HT-29 (cell line): ENCODE measurements at regions not wholly inside any gene's neighbourhood (a gene's known extent, or its start where the extent isn't known, plus 50 kb on each side); places are given as distances from the start of the nearest gene placed in this dataset.

Experiments
- DNase-seq: peaks from one replicate; pipeline ENCODE4 v3.0.0-alpha.2; 2015; ENCODE audit warnings: low spot score

DNA sequence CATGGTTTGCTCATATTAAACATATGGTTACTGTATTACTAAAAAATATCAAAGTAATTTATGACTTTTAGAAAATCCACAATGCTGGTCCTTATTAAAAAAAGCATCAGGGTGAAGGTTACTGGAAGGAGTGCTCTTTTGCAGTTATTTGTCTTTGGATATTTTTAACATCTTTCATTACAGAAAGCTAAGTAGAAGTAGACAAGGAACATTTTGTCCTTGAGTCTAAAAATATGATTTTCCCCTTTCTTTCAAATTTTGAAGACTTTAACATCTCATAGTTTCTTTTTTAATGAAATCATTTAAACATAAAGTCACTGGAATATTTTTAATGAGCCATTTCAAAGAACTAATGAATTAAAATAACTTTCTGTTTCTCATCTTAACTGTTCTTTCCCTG, 110.1 kb upstream of the TNS3 start:
- DNase-seq = no peak

DNA sequence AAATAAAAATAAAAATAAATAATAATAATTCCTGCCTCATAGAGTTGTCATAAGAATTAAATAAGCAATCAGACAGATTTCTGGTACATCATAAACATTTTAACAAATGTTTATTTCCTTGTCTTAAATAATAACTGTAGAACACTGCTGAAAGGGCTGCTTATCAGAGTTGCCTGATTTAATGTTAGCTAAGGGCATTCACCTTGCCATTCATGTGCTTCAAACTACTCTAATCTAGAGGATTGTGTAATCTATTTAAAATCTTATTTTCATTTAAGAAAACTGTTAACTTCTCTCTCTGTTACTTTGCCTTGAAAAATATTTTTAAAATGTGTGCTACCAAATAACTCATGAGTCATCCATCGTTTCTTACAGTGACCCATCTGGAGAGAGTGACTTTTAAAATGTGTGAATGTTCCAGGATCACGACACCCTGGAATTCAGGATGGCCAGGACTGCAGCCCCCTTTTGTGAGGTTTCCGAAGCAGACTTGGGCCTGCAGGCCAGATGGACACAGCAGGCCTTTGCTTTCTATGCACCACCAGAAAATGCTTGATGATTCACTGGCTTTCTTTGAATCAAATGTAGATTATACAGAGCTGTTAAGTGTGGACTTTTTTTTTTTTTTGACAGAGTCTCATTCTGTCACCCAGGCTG, 109.1 kb upstream of the TNS3 start:
- no peak for DNase-seq

DNA sequence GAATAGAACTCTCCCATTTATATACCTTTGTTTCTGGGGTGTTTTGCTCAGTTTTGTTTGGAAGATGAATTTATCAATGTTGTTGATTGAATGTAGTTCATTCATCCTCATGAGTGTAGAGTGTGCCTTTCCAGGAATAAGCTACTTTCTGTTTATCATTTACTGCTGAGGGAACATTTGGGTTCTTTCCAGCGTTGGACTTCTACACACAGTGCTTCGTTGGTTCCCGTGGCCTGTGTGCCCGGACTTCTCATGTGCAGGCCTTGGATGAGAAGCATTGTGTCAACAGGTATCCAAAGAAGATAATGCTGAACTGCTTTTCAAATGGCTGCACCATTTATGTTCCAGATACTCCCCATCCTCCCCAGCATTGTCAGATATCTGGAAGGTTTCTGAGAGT, 107.6 kb upstream of the TNS3 start:
- no peak for DNase-seq

DNA sequence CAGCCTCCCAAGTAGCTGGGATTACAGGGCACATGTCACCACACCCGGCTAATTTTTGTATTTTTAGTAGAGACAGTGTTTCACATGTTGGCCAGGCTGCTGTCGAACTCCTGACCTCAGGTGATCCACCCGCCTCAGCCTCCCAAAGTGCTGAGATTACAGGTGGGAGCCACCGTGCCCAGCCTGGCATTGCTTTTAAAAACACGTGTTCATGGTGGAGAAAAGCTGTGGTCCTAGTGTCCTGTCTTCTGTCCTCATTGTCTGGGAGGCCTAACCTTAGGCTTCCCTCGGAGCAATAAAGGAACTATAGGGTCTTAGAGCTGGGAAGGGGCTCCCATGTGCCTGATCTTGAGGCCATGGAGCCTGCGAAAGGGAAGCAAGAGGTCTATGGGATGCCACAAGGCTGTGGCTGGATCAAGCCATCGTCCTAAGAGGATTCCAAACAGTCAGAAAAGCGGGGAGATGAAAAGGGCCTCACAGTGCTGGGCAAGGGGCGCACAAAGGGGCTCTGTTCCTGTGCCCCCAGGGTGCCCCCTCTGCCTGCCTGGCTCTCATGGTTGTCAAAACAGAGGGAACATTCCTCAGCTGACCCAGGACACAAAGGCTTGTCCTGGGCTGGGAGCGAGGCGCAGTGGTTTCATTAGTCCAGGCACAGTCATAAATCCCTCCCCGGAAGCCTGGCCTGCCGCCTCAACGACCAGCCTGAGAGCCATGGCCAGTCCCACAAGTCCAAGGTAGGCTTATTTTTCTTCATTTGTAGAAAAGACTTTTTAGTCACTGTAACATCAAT, 106.6 kb upstream of the TNS3 start:
- no peak for DNase-seq

DNA sequence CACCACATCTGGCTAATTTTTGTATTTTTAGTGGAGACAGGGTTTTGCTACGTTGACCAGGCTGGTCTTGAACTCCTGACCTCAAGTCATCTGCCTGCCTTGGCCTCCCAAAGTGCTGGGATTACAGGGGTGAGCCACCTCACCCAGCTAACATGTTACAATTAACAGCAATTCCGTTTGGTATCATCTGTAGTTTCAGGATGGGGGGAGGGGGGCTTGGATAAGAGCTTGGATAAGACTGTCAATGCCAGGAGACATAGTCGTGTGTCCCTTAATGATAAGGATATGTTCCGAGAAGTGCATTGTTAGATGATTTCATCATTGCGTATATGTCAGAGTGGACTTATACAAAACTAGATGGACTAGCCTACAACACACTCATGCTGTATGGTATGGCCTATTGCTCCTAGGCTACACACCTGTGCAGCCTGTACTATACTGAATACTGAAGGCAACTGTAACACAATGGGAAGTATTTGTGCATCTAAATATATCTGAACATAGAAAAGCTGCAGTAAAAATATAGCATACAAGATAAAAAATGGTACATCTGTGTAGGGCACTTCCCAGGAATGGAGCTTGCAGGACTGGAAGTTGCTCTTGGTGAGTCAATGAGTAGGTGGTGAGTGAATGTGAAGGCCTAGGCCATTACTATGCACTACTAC, 103.9 kb upstream of the TNS3 start:
- DNase-seq = no peak

DNA sequence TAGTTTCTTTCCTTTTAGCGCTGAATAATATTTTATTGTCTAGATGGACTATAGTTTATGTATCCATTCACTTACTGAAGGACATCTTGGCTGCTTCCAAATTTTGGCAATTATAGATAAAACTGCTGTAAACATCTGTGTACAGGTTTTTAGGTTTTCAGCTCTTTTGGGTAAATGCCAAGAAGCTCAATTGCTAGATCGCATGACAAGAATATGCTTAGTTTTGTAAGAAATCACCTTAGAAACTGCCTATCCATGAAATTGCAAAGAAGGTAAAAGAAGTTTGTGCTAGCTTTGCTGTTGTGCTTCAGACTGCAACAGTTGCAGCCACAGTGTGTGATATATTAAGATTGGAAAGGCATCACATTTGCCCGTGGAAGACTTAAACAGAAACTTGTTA, 103.2 kb upstream of the TNS3 start:
- no peak for DNase-seq

DNA sequence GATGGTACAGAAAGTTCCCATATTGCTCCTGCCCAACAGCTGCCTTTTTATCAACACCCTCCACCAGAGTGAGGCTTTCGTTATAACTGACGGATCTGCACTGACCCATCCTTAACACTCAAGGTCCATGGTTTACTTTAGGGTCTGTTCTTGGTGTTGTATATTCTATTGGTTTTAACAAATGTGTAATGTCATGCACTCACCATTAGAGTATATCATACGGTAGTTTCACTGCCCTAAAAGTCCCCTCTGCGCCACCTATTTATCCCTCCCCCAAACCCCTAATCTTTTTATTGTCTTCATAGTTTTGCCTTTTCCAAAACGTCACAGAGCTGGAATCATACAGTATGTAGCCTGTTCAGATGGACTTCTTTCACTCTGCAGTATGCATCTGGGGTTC, 102.8 kb upstream of the TNS3 start:
- DNase-seq = no peak

DNA sequence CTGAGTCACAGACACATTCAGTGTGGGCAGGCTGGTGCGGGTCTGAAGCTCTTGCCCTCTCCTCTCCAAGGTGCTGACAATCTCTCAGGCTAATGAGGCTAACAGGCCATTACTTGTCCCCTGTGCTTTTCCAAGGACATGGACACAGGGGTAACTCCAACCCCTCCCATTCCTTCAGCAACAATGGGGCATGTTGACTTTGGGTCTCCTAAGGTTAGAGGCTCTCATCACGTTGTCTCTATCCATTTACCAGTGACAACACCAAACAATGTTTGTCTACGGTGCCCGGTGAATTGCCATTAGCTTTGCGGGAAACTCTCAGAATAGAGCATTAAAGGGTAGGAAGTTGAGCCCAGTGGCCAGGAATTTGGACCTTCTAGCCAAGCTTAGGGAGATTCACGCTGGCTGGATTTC, 101.6 kb upstream of the TNS3 start:
- no peak for DNase-seq

DNA sequence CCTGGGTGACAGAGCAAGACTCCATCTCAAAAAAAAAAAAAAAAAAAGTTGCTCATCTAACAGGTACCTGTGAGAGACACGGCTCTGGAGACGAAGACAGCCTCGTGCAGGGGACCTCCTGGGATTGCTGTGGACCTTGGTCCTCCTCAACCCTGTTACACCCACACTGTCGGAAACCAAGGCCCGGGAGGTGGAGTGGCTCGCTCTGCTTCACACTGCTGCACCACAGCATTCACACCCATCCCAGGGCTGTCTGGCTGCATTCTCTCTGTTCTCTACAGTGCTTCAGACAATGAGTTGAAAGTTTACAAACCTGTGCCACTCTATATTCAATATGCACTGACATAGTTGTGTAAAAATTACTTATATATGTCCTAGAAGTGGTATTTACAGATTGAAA, 101.0 kb upstream of the TNS3 start:
- no peak for DNase-seq

DNA sequence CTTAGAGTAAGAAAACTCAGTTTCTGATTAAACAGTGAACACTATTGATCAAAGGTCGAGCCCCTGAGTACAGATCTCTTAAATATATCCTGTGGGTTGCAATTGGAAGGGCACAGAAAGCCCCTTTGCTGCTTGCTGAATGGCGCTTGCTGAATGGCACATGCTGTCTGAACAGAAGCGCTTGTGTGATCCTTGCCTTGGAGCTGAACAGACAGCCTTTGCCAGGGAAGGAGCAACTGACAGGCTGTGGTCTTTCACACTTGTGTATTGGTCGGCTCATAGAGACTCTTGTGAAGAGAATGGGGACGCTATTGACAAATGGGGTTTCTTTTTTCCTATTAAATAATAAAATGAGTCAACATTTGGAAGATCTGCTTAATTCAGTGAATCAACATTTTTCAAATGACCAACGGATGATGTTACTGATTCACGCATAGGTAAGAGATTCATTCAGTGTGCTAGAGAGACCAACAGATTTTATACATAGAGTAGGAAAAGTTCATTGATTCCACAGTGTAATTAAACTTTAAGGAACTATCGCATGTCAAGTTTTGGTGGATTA, 99.4 kb upstream of the TNS3 start:
- DNase-seq = no peak

DNA sequence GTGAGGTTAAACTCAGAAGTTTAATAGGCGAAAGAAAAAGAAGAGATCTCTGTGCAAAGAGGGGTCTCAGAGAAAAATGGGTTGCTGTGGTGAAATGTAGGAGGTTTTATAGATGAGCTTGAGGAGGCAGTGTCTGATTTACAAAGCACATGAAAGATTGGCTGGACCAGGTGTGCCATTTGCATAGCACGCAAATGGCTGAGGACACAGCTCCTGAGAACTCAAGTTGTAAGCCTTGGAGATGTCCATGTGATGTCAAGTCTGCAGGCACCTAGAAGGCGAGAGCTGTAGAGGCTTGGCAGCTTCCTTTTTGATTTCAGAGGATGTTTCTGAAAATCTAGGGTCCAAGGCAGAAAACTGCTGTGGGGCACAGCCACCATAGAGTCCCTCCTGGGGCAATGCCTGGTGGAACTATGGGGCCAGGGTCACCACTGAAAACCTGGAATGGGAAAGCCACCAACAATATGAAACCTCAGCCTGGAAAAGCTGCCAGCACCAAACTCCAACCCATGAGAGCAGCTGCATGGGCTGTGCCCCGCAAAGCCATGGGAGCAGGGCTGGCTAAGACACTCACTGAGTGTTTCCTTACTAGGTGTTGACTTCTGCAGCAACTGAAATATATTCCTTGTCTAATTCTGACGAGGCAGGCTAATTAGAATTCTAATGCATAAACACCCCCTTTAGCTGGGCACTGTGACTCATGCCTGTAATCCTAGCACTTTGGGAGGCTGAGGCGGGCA, 96.9 kb upstream of the TNS3 start:
- DNase-seq = no peak

DNA sequence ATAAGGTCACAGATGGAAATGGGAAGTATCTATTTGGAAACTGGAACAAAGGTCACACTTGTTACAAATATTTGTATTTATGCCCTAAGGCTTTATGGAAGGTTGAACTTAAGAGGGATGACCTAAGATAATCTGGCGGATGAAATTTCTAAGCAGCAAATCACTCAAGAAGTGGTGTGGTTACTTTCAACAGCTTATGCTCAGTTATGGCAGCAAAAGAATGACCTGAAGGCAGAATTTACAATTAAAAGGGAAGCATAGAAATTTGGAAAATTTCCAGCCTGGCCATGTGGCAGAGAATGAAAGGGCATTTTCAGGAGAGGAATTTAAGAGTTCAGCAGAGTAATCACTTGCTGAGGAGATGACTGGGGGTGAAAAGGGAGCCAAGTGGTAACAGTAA, 95.8 kb upstream of the TNS3 start:
- DNase-seq = no peak

DNA sequence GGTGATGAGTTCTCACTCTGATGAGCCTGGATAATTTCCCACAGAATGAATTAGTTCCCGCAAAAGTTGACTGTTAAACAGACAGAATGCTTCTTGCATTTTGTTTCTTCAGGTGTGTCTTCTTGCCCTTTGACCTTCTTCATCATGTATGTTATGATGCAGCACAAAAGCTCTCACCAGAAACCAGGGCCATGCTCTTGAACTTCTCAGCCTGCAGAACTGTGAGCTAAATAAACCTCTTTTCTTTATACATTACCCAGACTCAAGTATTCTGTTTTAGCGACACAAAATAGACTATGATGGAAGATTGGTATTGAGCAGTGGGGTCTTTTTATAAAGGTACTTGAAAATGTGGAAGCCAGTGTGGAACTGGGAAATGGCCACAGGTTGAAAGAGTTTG, 95.2 kb upstream of the TNS3 start:
- no peak for DNase-seq

DNA sequence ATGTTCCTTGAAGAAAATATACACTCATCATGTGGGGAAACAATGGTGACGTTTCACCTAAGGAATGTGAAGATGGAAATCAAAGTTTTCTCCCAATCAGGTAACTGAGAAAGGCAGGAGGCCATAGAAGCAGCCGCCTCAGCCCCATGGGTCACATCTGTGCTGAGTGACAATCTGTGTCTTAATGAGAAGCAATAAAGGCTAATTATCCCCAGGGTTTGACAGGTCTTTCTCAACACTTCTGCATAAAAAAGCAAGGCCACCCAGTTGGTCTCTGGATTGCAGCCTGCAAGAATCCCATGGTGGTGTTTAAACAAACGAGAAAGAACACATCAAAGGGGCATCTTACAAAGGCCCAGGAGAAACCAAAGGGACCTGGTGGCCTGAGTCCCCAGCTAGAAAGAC, 91.1 kb upstream of the TNS3 start:
- DNase-seq = no peak

DNA sequence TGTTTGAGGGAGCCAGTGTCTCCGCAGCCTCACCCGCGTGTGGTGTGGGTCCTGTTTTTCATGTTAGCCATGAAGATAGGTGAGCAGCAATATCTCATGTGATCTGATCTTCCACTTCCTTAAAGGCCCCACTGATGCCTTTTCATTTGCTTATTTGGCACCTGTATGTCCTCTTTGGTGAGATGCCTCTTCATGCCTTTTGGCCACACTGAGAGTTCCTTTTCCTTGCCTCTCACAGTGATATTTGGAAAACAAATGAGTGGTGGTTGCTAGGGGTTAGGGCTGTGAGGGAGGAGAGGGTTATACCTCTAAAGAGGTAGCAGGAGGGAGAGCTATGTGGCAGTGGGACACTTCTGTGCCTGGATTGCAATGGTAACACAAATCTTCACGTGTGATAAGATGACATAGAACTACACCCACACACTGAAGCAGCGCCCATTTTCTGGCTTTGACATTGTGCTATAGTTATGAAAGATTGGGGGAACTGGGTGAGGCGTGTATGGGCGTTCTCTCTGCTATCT, 90.4 kb upstream of the TNS3 start:
- no peak for DNase-seq

DNA sequence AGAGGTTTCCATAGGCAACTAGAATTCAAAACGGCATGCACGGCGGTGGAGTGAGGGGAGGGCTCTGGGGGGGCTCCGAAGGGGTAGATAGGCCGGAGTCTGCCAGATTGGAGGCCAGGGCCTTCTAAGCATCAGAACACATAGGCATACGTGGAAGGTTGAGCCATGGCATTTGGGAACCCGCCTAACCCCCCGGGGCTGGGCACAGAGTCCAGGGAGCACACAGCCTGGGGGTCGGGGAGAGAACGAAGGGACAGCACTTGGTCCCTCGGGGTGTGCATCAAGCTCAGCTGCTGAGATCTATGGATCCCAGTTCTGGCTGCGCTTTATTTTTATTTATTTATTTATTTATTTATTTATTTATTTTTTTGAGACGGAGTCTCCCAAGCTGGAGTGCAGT, 89.4 kb upstream of the TNS3 start:
- DNase-seq = no peak

DNA sequence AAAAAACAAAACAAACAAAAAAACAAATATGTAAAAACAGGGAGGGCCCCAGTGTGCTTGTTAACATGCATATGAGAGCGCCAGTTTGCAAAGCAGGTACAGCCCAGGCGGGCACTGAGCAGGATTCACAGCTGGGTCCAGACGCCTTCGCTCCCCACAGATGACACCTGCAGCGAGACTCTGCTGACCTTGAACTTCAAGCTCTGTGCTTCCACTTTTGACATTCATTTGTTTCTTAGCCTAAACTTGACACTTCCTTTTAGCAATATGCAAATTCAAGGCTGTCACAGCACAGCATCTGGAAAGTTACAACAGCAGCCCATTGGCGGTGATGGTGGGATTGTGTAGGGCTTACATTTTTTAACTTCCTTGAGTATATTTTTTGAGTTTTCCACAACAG, 88.8 kb upstream of the TNS3 start:
- no peak for DNase-seq

DNA sequence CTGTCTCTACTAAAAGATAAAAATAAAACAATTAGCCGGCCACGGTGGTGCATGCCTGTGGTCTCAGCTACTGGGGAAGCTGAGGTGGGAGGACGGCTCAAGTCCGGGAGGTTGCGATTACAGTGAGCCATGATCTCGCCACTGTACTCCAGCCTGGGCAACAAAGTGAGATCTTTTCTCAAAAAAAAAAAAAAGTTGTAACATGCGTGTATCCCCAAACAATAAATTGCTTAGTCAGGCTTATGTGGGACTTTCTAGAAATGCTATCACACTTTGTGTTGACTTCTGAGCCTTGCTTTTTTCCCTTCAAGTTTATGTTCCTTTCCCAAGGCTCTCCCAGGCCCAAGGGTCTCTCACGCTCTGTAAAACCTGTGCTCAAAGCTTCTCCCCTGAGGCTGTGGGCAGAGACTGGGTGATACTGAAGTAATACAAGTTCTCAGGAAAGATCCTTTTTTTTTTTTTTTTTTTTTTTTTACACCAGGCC, 88.0 kb upstream of the TNS3 start:
- no peak for DNase-seq

DNA sequence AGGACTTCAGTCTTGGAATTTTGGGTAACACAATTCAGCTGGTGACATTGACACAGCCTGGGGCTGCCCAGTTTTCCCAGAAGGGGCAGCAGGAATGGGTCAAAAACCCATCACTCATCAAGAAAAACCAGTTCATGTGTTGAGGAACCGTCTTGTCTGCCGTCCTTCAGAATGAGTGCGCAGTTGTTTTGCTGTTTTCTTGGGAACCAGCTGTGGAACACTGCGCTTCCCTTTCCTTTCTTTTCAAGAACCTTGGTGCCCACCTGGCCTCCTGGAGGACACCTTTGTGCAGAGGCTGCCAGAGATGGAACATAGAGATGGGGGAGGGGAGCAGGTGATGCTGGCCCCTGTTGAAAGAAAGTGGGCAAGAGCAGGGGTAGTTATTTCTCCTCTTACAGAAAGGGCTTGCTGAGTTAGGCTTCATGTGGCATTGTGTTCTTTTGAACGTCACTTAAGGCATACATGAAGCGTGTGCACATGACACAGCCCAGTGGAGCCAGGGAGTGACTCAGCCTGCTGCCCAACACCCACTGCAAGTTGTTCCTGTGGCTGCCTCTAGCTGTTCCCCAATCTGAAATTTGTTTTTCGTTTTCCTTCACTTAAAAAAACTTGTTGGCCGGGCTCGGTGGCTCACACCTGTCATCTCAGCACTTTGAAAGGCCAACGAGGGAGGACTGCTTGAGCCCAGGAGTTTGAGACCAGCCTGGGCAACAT, 87.4 kb upstream of the TNS3 start:
- peak; percentile 48 for DNase-seq

DNA sequence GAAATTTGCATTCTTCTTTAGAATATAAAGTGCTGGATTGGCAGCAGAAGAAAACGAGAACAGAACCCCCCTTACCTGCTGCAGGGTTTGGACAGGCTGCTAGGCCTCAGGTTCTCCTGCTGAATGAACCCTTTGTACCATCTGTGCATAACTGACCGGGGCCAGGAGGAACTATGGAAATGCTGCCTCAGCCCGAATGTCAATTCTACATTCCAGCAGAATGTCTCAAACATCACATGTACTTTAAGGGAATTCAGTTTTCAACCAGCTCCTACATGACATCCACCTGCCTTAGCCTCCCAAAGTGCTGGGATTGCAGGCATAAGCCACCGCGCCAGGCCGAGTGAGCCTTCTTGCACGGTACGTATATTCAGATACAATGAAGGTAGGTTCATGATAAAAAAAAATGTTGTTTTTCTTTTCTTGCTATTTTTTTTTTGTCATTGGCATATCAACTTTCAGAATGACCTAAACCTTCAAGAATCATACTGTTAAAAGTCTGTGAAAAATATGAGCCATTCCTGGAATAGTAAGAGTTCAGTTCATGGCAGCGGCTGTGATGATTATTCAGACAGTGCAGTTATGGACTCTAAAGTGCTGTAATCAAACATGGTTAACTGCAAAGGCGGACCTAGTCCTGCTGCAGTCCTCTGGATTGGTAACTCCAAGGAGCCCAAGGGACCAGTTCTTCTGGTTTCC, 84.4 kb upstream of the TNS3 start:
- DNase-seq = no peak
